Ishikawa (cell line): ENCODE measurements at regions not wholly inside any gene's neighbourhood (a gene's known extent, or its start where the extent isn't known, plus 50 kb on each side); places are given as distances from the start of the nearest gene placed in this dataset.

ENCODE experiments used
- CREB1 ChIP-seq: IDR thresholded peaks from 2 replicates; pipeline ENCODE4 v1.6.1; 2012; ENCODE audit warnings: low read depth
- EP300 ChIP-seq: IDR thresholded peaks from 2 replicates; pipeline ENCODE4 v1.6.1; 2012; ENCODE audit warnings: borderline replicate concordance
- FOXM1 ChIP-seq: IDR thresholded peaks from 2 replicates; pipeline ENCODE4 v1.6.1; 2012; ENCODE audit warnings: low read depth, borderline replicate concordance
- TAF1 ChIP-seq: IDR thresholded peaks from 2 replicates; pipeline ENCODE4 v1.6.1; 2012; ENCODE audit warnings: low read depth, mild to moderate bottlenecking
- TCF12 ChIP-seq: IDR thresholded peaks from 2 replicates; pipeline ENCODE4 v1.6.1; 2012; ENCODE audit warnings: low read depth
- TEAD4 ChIP-seq: IDR thresholded peaks from 2 replicates; pipeline ENCODE4 v1.6.1; 2012
- YY1 ChIP-seq: IDR thresholded peaks from 2 replicates; pipeline ENCODE4 v1.6.1; 2012; ENCODE audit warnings: low read depth
- TF ChIP-seq, protein P1 (sequence below): IDR thresholded peaks from 2 replicates; pipeline ENCODE4 v1.6.1; 2012
- TF ChIP-seq, protein P2 (sequence below): IDR thresholded peaks from 2 replicates; pipeline ENCODE4 v1.6.1; 2012; ENCODE audit warnings: low read depth, mild to moderate bottlenecking

DNA sequence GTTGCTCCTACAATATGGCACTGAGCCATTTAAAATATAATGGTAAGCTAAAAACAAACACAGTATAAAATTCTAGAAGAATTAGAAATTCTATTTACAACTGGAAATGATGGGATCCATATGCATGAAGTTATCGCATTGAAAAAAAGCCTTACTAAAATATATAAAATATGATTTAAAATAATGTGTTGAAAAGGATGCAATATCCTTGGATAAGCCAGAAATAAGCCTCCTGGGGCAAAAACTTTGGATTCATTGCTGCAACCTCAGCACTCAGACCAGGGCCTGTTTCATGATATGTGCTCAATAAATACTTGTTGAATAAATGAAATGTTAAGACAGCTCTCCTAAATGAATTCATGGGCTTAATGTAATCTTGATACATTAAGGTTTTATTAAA lies 170.2 kb downstream of the SEM1 start:
- TF ChIP-seq CREB1 (no peak), EP300 (no peak), TCF12 (no peak), FOXM1 (no peak), TAF1 (no peak), TEAD4 (no peak), YY1 (no peak)
- TF ChIP-seq, protein P1, sequence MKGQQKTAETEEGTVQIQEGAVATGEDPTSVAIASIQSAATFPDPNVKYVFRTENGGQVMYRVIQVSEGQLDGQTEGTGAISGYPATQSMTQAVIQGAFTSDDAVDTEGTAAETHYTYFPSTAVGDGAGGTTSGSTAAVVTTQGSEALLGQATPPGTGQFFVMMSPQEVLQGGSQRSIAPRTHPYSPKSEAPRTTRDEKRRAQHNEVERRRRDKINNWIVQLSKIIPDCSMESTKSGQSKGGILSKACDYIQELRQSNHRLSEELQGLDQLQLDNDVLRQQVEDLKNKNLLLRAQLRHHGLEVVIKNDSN = no peak
- TF ChIP-seq, protein P2, sequence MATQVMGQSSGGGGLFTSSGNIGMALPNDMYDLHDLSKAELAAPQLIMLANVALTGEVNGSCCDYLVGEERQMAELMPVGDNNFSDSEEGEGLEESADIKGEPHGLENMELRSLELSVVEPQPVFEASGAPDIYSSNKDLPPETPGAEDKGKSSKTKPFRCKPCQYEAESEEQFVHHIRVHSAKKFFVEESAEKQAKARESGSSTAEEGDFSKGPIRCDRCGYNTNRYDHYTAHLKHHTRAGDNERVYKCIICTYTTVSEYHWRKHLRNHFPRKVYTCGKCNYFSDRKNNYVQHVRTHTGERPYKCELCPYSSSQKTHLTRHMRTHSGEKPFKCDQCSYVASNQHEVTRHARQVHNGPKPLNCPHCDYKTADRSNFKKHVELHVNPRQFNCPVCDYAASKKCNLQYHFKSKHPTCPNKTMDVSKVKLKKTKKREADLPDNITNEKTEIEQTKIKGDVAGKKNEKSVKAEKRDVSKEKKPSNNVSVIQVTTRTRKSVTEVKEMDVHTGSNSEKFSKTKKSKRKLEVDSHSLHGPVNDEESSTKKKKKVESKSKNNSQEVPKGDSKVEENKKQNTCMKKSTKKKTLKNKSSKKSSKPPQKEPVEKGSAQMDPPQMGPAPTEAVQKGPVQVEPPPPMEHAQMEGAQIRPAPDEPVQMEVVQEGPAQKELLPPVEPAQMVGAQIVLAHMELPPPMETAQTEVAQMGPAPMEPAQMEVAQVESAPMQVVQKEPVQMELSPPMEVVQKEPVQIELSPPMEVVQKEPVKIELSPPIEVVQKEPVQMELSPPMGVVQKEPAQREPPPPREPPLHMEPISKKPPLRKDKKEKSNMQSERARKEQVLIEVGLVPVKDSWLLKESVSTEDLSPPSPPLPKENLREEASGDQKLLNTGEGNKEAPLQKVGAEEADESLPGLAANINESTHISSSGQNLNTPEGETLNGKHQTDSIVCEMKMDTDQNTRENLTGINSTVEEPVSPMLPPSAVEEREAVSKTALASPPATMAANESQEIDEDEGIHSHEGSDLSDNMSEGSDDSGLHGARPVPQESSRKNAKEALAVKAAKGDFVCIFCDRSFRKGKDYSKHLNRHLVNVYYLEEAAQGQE = no peak
